H1 (cell line): ENCODE measurements at regions not wholly inside any gene's neighbourhood (a gene's known extent, or its start where the extent isn't known, plus 50 kb on each side); places are given as distances from the start of the nearest gene placed in this dataset.

ENCODE experiments used
- CTCF ChIA-PET: fragments of 300-600 bp; sonication (Branson Sonifier 250); formaldehyde crosslinking; loops from one replicate; lab custom pipeline; 2021; ENCODE audit not compliant: partially characterized antibody; lab: Charles Lee
- POLR2A ChIA-PET: fragments of 300-600 bp; sonication (Branson Sonifier 250); formaldehyde crosslinking; loops from one replicate; lab custom pipeline; 2021; ENCODE audit warnings: inconsistent platforms; ENCODE audit not compliant: partially characterized antibody; lab: Charles Lee
- DNase-seq, 2 experiments: peaks; one replicate each; pipeline versions ENCODE4 v3.0.0 to v3.0.0-alpha.2; 2010 to 2022; ENCODE audit warnings: low spot score in 2 of 2, low read depth in 1 of 2, mixed read lengths in 1 of 2
- FAIRE-seq: peaks from 2 replicates; lab custom pipeline; 2011; peaks lifted over from hg19 to GRCh38; lab: Jason Lieb, UNC
- H2AFZ ChIP-seq: 2 replicates; pipeline ENCODE4 v1.8.1; 2012; ENCODE audit warnings: low read length, inconsistent platforms
- H2AK5ac ChIP-seq: 2 replicates; pipeline ENCODE4 v1.6.1; 2013; ENCODE audit warnings: low read depth, low read length
- H2BK120ac ChIP-seq: replicated peaks from 2 replicates; pipeline ENCODE3; 2013; ENCODE audit warnings: low read depth, low read length, inconsistent platforms
- H2BK12ac ChIP-seq: 2 replicates; pipeline ENCODE4 v1.6.1; 2013; ENCODE audit warnings: low read depth, low read length
- H2BK15ac ChIP-seq: 2 replicates; pipeline ENCODE4 v1.6.1; 2013; ENCODE audit warnings: low read length
- H2BK20ac ChIP-seq: 2 replicates; pipeline ENCODE4 v1.6.1; 2013; ENCODE audit warnings: low read length
- H2BK5ac ChIP-seq: 2 replicates; pipeline ENCODE4 v1.6.1; 2013; ENCODE audit warnings: low read depth, low read length
- H3K14ac ChIP-seq: 2 replicates; pipeline ENCODE4 v1.6.1; 2013; ENCODE audit warnings: inconsistent platforms; ENCODE audit not compliant: insufficient read length
- H3K18ac ChIP-seq: 2 replicates; pipeline ENCODE4 v1.6.1; 2013; ENCODE audit warnings: low read length; ENCODE audit errors: extremely low read depth
- H3K23ac ChIP-seq: 2 replicates; pipeline ENCODE4 v1.6.1; 2013; ENCODE audit warnings: inconsistent platforms; ENCODE audit not compliant: insufficient read length
- H3K23me2 ChIP-seq: 2 replicates; pipeline ENCODE4 v1.6.1; 2013; ENCODE audit warnings: low read depth, low read length
- H3K27ac ChIP-seq: 2 replicates; pipeline ENCODE4 v1.6.1; 2011; ENCODE audit warnings: low read depth, low read length, inconsistent platforms
- H3K27me3 ChIP-seq, 4 experiments: replicated peaks in 1 of 4; 1 replicate in 1 of 4; 2 replicates in 3 of 4; pipeline versions ENCODE4 v1.6.1 to v1.8.1; 2011 to 2013; ENCODE audit warnings: low read length in 3 of 4, mild to moderate bottlenecking in 3 of 4, inconsistent platforms in 2 of 4, mixed read lengths in 2 of 4, moderate library complexity in 1 of 4; ENCODE audit not compliant: control insufficient read depth in 3 of 4, insufficient read depth in 3 of 4; ENCODE audit errors: extremely low read depth in 1 of 4
- H3K36me3 ChIP-seq, 4 experiments: 2 replicates each; pipeline versions ENCODE4 v1.6.1 to v1.8.1; 2011 to 2013; ENCODE audit warnings: mild to moderate bottlenecking in 4 of 4, low read length in 3 of 4, moderate library complexity in 2 of 4, control low read depth in 1 of 4, inconsistent platforms in 1 of 4; ENCODE audit not compliant: insufficient read depth in 4 of 4, control insufficient read depth in 2 of 4
- H3K4ac ChIP-seq: replicated peaks from 2 replicates; pipeline ENCODE3; 2013; ENCODE audit warnings: low read length, low read depth, mixed read lengths, inconsistent platforms; ENCODE audit not compliant: insufficient read length
- H3K4me1 ChIP-seq, 4 experiments: replicated peaks in 1 of 4; 1 replicate in 1 of 4; 2 replicates in 3 of 4; pipeline versions ENCODE4 v1.6.1 to v1.8.1; 2011 to 2013; ENCODE audit warnings: low read length in 3 of 4, inconsistent platforms in 2 of 4, mixed read lengths in 1 of 4; ENCODE audit not compliant: insufficient read depth in 4 of 4, control insufficient read depth in 3 of 4
- H3K4me2 ChIP-seq, 2 experiments: 2 replicates each; pipeline versions ENCODE4 v1.6.1 to v1.8.1; 2011 to 2013; ENCODE audit warnings: low read depth in 2 of 2, low read length in 2 of 2, control low read depth in 1 of 2, inconsistent platforms in 1 of 2, mild to moderate bottlenecking in 1 of 2; ENCODE audit not compliant: insufficient read depth in 1 of 2
- H3K4me3 ChIP-seq, 4 experiments: fragments of 200-600, 300-600 bp in 1 of 4; sonication (generic), shearing (Covaris generic), sonication (Bioruptor Twin) in 1 of 4; 2 replicates each; pipeline versions ENCODE4 v1.5.1 to v1.8.1; 2011 to 2016; ENCODE audit warnings: low read length in 4 of 4, low read depth in 3 of 4, control low read depth in 2 of 4, inconsistent platforms in 2 of 4, mild to moderate bottlenecking in 2 of 4, mixed read lengths in 1 of 4, moderate library complexity in 1 of 4; ENCODE audit not compliant: insufficient read depth in 2 of 4; ENCODE audit errors: extremely low read depth in 1 of 4
- H3K56ac ChIP-seq: replicated peaks from 2 replicates; pipeline ENCODE3; 2013; ENCODE audit warnings: low read depth, mild to moderate bottlenecking, mixed read lengths, low read length, inconsistent platforms; ENCODE audit not compliant: insufficient read length
- H3K79me1 ChIP-seq: 2 replicates; pipeline ENCODE4 v1.6.1; 2013; ENCODE audit warnings: low read depth, low read length, control low read depth
- H3K79me2 ChIP-seq, 2 experiments: 2 replicates each; pipeline versions ENCODE4 v1.6.1 to v1.8.1; 2012 to 2013; ENCODE audit warnings: low read length in 2 of 2, mild to moderate bottlenecking in 2 of 2, inconsistent platforms in 1 of 2; ENCODE audit not compliant: insufficient read depth in 2 of 2, control insufficient read depth in 1 of 2
- H3K9ac ChIP-seq, 4 experiments: replicated peaks in 1 of 4; 1 replicate in 1 of 4; 2 replicates in 3 of 4; pipeline versions ENCODE4 v1.6.1 to v1.8.1; 2011 to 2013; ENCODE audit warnings: low read depth in 3 of 4, low read length in 3 of 4, control low read depth in 2 of 4, mild to moderate bottlenecking in 2 of 4, moderate library complexity in 2 of 4, inconsistent platforms in 1 of 4; ENCODE audit errors: extremely low read depth in 1 of 4
- H3K9me3 ChIP-seq, 2 experiments: 2 replicates each; pipeline versions ENCODE4 v1.6.1 to v1.8.1; 2012 to 2013; ENCODE audit warnings: mild to moderate bottlenecking in 2 of 2, moderate library complexity in 2 of 2, control low read depth in 1 of 2, inconsistent platforms in 1 of 2, low read depth in 1 of 2, low read length in 1 of 2, mixed read lengths in 1 of 2; ENCODE audit not compliant: insufficient read depth in 2 of 2
- H4K20me1 ChIP-seq, 2 experiments: replicated peaks in 1 of 2; 2 replicates each; pipeline versions ENCODE3 to v1.8.1; 2011 to 2013; ENCODE audit warnings: inconsistent platforms in 2 of 2, low read length in 2 of 2, mild to moderate bottlenecking in 1 of 2; ENCODE audit not compliant: insufficient read depth in 2 of 2, control insufficient read depth in 1 of 2
- H4K5ac ChIP-seq: 2 replicates; pipeline ENCODE4 v1.6.1; 2013; ENCODE audit warnings: low read length, low read depth, mixed read lengths, inconsistent platforms; ENCODE audit not compliant: insufficient read length
- H4K8ac ChIP-seq: 2 replicates; pipeline ENCODE4 v1.8.0; 2013; ENCODE audit warnings: mild to moderate bottlenecking, moderate library complexity, low read length, inconsistent platforms; ENCODE audit not compliant: insufficient read depth; ENCODE audit errors: extremely low read depth
- H4K91ac ChIP-seq: replicated peaks from 2 replicates; pipeline ENCODE3; 2013; ENCODE audit warnings: low read length, mixed read lengths, inconsistent platforms; ENCODE audit not compliant: insufficient read length
- CHD2 ChIP-seq: IDR thresholded peaks from 2 replicates; pipeline ENCODE4 v1.6.1; 2012; ENCODE audit warnings: low read length, improper control_type of control experiment
- EZH2 ChIP-seq: fragments of 200-600 bp; sonication (generic); IDR thresholded peaks from 2 replicates; pipeline ENCODE4 v1.7.1; 2012; ENCODE audit warnings: low read depth, mild to moderate bottlenecking, moderate library complexity, low read length, inconsistent platforms; ENCODE audit not compliant: severe bottlenecking
- HDAC2 ChIP-seq, 2 experiments: fragments of 300-600 bp in 1 of 2; sonication (generic) in 1 of 2; IDR thresholded peaks; 2 replicates each; pipeline ENCODE4 v1.6.1; 2011 to 2012; ENCODE audit warnings: low read depth in 2 of 2, low read length in 2 of 2, mild to moderate bottlenecking in 2 of 2, moderate library complexity in 2 of 2, borderline replicate concordance in 1 of 2, inconsistent platforms in 1 of 2
- KDM4A ChIP-seq: IDR thresholded peaks from one replicate; pipeline ENCODE4 v1.7.1; 2012; ENCODE audit warnings: low read depth, mild to moderate bottlenecking, moderate library complexity, low read length, inconsistent platforms; ENCODE audit not compliant: severe bottlenecking
- MAX ChIP-seq: IDR thresholded peaks from 2 replicates; pipeline ENCODE4 v1.6.1; 2012; ENCODE audit warnings: inconsistent platforms
- NRF1 ChIP-seq: IDR thresholded peaks from 2 replicates; pipeline ENCODE4 v1.6.1; 2011; ENCODE audit warnings: mild to moderate bottlenecking, low read depth, low read length, improper control_type of control experiment
- POLR2AphosphoS5 ChIP-seq: IDR thresholded peaks from 2 replicates; pipeline ENCODE4 v1.6.1; 2011; ENCODE audit warnings: low read depth, low read length
- RAD21 ChIP-seq, 2 experiments: IDR thresholded peaks in 1 of 2; conservative IDR thresholded peaks in 1 of 2; 2 replicates each; pipeline ENCODE4 v1.6.1; 2011; ENCODE audit warnings: low read depth in 2 of 2, low read length in 2 of 2, improper control_type of control experiment in 1 of 2, inconsistent platforms in 1 of 2, mild to moderate bottlenecking in 1 of 2, moderate library complexity in 1 of 2
- SIRT6 ChIP-seq: IDR thresholded peaks from one replicate; pipeline ENCODE4 v1.7.1; 2012; ENCODE audit warnings: low read length, inconsistent platforms
- SIX5 ChIP-seq: IDR thresholded peaks from 2 replicates; pipeline ENCODE4 v1.6.1; 2011; ENCODE audit warnings: mild to moderate bottlenecking, low read depth, low read length
- SRF ChIP-seq: IDR thresholded peaks from 2 replicates; pipeline ENCODE4 v1.6.1; 2011; ENCODE audit warnings: mild to moderate bottlenecking, low read depth, low read length, moderate library complexity
- TCF12 ChIP-seq: IDR thresholded peaks from 2 replicates; pipeline ENCODE4 v1.6.1; 2011; ENCODE audit warnings: low read depth, mild to moderate bottlenecking, low read length
- USF2 ChIP-seq: IDR thresholded peaks from 2 replicates; pipeline ENCODE4 v1.6.1; 2011; ENCODE audit warnings: low read length, improper control_type of control experiment
- WGBS, 2 experiments: shearing (Covaris generic) in 1 of 2; methylation state at CpG; one replicate each; pipeline versions ENCODE4 v1.1.6 to v1.1.7; 2013 to 2015; ENCODE audit warnings: low lambda C conversion rate in 2 of 2, mixed read lengths in 2 of 2, inconsistent platforms in 1 of 2, low coverage in 1 of 2, missing lambda C conversion rate in 1 of 2; ENCODE audit not compliant: insufficient replicate concordance in 2 of 2, insufficient coverage in 1 of 2, insufficient read length in 1 of 2; ENCODE audit errors: extremely low coverage in 1 of 2, missing lambda C conversion rate in 1 of 2; 5-methylcytosine and 5-hydroxymethylcytosine counted together

- no peaks in the 10 kb centered on the region for H3K9me3 ChIP-seq
- no peak overlapping the region for H3K56ac ChIP-seq
- no peak overlapping the region for H3K4me2 ChIP-seq
- no peak overlapping the region for H3K9ac ChIP-seq
- no peak overlapping the region for H3K27ac ChIP-seq
- no peak overlapping the region for H3K4me3 ChIP-seq
- no peaks in the 10 kb centered on the region for H4K20me1 ChIP-seq
- H4K5ac ChIP-seq = no peak overlapping the region
- H3K79me2 ChIP-seq = no peaks in the 10 kb centered on the region
- TF ChIP-seq SIRT6 = no peak
- no peak for TF ChIP-seq KDM4A
- no peak for TF ChIP-seq TCF12
- TF ChIP-seq RAD21 (IDR thresholded peaks at IDR 0.05 in 1 of 2, conservative IDR thresholded peaks at IDR 0.05 in 1 of 2; ENCODE audit: low read depth in 2 of 2, low read length in 2 of 2) = no peak
- TF ChIP-seq HDAC2 (IDR thresholded peaks at IDR 0.05; ENCODE audit: borderline replicate concordance in 1 of 2, low read depth in 2 of 2, low read length in 2 of 2) = no peak
- no peak for TF ChIP-seq NRF1
- TF ChIP-seq SIX5 = no peak
- no peak for TF ChIP-seq MAX
- TF ChIP-seq POLR2AphosphoS5 = no peak
- TF ChIP-seq SRF = no peak
- no peak for TF ChIP-seq EZH2
- TF ChIP-seq CHD2 = no peak
- no peak for TF ChIP-seq USF2
- TF ChIP-seq, all 59 proteins: peak for 0
- Histone ChIP-seq H4K91ac (no peak overlapping the region), H2BK15ac (no peak overlapping the region), H3K4ac (no peak overlapping the region), H2BK5ac (no peak overlapping the region), H2BK120ac (no peak overlapping the region), H3K79me1 (no peaks in the 10 kb centered on the region), H3K27me3 (peaks cover 8 to 16% (median 13%) of the 10 kb centered on the region in 4 experiments), H2AFZ (no peak overlapping the region), H3K23me2 (no peaks in the 10 kb centered on the region), H2BK12ac (no peak overlapping the region), H2AK5ac (no peak overlapping the region), H3K14ac (no peak overlapping the region), H3K23ac (no peak overlapping the region), H3K4me1 (no peaks in the 10 kb centered on the region), H3K18ac (no peak overlapping the region), H2BK20ac (no peak overlapping the region), H4K8ac (no peak overlapping the region), H3K36me3 (no peaks in the 10 kb centered on the region)
- CTCF ChIA-PET = no interaction called here
- WGBS, 2 experiments = 69% methylated on average over 2 of the region's 2 CpGs; no CpG with 5 or more reads in 1 of the 2 experiments
- POLR2A ChIA-PET = no interaction called here
- DNase-seq (no peak), FAIRE-seq (no peak)
Observed at GRCh38 chr10:91156196-91156595, 64.3 kb upstream of the PCGF5 start.
